T-helper 9 cell (primary cell): ENCODE measurements at regions not wholly inside any gene's neighbourhood (a gene's known extent, or its start where the extent isn't known, plus 50 kb on each side); places are given as distances from the start of the nearest gene placed in this dataset.
"Not testable (repeated sequence)": the region's sequence is repeated elsewhere in the genome, so short reads cannot be mapped to it uniquely, and the experiment has no call there.

Experiments
- DNase-seq: peaks from one replicate; pipeline ENCODE4 v3.0.0-alpha.2; 2020

DNA sequence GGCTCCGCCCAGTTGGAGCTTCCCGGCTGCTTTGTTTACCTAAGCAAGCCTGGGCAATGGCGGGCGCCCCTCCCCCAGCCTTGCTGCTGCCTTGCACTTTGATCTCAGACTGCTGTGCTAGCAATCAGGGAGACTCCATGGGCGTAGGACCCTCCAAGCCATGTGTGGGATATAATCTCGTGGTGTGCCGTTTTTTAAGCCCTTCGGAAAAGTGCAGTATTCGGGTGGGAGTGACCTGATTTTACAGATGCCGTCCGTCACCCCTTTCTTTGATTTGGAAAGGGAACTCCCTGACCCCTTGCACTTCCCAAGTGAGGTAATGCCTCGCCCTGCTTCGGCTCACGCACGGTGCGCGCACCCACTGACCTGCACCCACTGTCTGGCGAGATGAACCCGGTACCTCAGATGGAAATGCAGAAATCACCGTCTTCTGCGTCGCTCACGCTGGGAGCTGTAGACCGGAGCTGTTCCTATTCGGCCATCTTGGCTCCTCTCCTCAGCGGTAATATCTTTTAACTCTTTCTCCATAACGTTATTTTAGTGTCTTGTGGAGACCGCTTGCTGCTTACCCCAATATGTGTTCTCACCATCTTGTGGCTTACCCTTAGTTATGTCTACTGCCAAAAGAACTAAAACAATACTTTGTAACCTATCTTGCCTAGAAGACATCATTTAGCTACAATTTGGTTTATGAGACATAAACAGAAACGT, 328.7 kb upstream of the EPHA5 start:
- not testable (repeated sequence) for DNase-seq

DNA sequence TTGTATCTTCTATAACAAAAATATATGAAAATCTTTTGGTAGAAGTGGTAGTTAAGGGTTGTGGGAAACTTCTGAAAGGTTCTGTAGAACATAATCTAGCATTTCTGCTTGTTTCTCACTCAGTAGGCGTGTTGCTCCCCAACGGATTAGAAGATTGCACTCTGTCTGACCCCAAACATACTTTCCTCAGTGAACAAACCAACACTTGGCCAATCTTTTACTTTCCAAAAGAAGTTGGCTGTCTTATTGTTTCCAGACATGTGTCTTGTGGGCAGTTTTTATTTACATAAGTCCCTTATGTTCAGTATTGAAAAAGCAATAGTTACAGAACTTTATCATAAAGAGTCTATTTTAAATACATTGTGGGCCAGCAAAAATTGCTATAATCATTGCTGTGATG, 312.8 kb upstream of the EPHA5 start:
- DNase-seq = no peak

DNA sequence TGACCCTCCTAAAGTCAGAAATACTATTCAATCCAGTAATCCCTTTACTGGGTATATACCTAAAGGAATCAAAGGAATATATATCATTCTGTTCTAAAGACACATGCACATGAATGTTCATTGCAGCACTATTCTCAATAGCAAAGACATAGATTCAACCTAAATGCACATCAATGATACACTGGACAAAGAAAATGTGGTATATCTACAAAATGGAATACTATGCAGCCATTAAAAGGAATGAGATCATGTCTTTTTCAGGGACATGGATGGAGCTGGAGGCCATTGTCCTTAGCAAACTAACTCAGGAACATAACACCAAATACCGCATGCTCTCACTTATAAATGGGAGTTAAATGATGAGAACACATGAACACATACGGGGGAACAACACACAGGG, 306.0 kb upstream of the EPHA5 start:
- DNase-seq = no peak

DNA sequence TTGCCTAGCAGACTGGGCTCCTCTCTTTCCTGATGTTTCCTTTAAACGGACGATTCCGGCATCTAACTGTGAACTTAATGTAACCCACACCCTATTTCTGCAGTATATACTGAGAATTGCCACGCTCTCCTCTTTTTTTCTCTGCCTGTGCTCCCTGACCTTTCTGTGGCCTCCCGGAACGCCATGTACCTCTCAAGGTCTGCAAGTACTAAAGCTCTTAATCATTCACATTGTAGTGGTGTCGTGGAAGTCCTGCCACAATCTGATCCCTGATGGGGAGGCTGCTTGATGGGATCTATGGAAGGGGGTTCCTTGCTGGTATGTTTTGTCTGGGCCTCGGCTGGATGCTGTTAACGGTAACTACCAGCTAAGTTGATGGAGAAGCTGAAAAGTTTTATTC, 302.9 kb upstream of the EPHA5 start:
- no peak for DNase-seq

DNA sequence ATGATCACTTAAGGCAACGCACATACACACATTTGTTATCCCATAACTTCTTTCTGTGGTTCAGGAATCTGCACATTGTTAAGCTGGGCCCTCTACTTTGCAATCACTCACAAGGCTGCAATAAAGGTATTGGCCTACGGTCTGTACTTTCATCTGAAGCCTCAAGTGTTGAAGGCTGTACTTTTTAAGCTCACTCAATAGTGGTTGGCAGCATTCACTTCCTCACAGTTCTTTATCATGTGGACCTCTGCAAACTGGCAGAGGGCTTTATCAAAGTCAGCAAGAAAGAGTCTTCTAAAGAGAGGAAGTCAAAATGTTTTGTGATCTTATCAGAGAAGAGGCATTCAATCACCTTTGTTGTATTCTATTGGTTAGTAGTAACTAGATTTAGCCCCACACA, 301.4 kb upstream of the EPHA5 start:
- no peak for DNase-seq

DNA sequence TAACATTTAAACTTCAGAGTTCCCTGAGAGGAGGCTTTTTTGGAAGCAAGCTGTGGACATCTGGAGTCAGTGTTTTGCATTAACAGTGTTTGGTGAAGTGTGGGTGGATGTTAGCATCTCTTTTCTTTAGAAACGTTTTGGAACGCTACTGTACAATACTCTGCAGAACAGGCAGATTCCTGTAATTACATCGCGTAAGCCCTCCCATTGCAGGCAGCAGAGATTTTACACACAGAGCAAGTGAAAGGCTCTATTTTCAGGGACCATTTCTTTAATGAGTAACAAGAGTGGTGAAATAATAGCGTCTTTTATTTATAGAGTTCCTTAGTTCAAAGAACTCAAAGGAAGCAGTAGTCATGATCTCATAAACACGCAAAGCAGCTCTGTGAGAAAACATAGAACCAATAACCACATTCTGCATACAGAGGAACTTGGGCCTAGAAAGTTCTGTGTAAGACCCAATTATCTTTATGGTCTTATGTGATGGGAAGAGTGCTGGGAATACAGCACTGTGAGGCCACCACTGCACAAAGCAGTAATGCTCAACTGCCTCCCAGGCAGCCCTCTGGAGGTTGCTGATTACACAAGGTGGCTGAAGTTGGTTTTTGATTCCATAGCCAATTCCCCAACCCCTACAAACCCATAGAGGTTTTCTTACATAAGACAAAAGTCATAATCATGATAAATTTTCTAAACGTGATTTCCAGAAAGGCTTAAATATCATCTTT, 298.7 kb upstream of the EPHA5 start:
- no peak for DNase-seq

DNA sequence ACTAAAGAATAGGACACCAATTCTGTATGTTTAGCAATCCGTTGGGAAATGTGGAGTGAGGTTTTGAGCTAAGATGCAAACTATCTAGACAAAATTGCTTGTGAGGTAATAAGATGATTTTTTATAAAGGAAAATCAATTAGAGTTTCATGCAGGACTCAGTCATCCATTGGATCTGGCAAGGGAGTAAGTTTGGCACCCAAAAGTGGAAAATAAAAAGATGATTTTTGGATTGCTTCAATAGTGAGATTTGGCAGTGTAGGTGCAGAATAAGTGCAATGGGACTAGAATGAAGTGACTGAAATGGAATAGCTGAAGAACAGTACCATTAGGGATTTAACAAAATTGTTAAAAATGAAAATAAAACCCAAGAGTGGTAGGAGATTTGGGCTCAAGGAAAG, 290.5 kb upstream of the EPHA5 start:
- no peak for DNase-seq

DNA sequence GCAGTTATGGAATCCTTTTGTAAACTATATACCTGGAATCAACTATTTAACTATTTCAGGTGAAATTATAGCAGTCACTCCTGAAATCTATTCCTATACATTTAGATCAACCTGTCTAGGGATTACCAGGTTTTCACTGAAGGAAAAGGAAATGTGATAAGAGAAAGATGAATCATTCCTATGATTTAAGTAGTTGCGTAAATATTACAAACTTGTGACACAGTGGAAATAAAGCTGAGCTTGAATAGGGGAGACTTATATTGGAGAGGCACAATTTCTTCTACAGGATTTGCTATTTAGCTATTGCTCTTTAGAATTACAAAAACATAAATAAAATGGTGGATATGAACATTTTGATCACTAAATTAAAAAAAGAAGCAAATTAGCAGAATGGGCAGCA, 284.1 kb upstream of the EPHA5 start:
- no peak for DNase-seq

DNA sequence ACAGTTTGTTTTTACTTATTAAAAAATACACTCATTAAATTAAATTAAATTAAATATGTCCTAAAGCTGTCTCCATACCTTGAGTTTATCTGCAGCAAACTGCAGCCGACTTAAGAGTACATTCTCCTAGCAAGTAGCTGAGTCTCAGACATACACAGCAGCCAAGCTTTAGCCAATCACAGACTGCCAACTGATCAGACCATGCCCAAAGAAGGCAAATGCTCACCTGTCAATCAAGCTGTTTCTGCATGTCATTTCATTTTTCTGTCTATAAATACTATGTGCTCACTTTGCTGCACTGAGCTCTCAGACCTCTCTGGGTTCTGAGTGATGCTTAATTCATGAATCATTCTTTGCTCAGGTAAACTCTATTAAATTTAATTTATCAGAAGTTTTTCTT, 280.9 kb upstream of the EPHA5 start:
- DNase-seq = no peak

DNA sequence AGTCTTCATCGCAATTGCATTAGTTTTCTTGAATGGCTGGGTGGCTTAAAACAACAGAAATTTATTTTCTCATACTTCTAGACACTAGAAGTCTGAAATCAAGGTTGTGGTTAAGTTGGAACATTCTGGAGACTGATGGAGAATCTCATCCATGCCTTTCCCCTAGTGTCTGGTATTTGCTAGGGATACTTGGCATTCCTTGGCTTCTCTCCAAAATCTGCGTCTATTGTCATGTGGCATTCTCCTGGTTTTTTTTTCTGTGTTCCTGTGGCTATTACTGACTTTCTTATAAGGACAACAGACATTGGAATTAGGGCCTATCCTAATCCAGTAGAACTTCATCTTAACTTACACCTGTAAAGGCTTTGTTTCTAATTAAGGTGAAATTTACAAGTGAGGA, 272.8 kb upstream of the EPHA5 start:
- no peak for DNase-seq

DNA sequence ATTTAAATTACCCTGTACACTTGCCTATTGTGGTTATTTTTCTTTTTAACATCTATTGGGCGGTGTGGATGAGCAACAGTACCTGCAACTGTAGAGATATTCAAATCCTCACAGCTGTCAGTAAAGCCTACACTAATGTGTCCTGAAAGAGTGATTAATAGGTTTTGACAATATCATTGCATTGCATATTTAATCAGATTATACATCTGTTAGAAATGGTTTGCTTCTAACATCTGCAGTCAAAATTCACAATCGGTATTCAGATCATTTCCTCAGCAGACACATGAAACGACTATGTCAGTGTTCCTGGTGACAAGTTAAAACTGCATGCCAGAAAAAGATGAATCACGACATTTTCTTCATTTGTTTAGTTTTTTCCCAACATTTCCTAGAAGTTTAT, 254.6 kb upstream of the EPHA5 start:
- no peak for DNase-seq

DNA sequence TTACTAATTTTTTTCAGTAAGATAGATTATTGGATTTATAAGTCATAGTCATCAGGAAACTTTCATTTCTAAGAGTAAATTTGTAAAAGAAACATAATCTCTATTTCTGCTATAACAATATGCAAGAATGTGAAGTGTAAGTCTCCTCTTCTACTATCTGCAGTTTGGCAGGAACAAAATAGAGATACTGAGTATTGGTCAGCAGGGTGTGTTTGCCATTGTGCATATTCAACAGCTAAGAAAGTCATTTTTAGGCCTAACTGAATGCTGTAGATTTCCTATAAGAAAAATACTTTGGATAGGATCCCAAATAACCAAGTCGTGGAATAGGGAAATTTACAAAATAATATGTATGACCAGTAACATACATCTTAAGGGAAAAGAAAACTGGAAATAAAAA, 253.3 kb upstream of the EPHA5 start:
- no peak for DNase-seq

DNA sequence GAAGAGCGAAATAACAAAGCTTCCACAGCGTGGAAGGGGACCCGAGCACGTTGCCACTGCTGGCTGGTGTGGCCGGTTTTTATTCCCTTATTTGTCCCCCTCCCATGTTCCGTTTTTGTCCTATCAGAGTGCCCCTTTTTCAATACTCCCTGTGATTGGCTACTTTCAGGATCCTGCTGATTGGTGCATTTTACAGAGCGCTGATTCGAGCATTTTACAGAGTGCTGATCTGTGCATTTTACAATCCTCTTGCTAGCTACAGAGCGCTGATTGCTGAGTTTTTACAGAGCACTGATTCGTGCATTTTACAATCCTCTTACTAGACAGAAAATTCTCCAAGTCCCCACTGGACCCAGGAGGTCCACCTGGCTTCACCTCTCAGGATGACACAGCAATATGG, 250.9 kb upstream of the EPHA5 start:
- no peak for DNase-seq

DNA sequence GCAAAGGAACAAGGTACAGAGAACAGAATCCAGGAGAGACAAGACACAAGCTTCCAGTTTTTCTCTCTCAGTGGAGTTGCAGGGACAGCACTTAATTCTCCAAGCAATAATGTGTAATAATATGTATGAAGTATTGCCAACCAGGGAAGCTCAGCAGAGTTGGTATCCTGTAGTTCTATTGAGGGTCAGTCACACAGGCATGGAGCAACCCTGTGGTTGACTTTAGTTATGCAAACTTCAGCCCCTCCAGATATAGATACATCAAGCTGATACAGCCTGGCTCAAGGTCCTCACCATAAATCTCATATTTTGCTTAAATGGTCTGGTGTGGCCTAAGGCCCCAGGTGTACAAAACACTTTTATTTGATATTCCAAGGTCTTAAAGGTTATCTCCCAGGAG, 248.6 kb upstream of the EPHA5 start:
- no peak for DNase-seq

DNA sequence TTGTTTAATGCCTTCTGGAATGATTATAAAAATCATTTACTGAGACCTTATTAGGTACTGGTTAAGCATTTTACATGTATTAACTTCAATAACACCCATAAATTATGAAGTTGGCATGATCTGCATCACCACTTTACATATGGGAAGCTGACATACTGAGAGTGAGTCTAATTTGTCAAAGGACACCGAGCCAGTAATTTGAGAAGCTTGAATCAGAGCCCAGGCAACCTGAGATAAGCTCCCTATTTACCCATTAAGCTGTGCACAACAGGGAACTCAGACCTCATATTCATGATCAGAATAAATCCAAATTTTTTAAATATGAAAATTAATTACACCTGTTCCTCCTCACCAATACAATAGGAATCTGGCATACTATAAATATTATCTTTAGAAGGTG, 247.9 kb upstream of the EPHA5 start:
- no peak for DNase-seq

DNA sequence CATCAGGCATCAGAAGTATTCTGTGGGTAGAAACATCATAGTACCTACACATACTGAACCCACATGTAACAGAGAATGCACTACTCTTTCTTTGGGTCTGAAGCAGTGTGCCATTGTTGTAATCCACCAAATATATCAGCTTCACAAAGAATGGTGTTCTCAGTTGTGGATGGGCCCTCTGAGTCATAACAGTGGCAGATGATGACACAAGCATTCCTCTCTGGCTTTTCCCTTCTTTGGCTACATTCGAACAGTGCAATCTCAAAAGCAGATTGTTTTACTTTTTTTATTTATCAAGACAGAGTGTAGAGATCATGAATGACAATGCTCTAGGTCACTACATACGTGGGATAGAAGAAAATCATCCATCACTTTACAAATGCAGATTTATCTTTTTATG, 247.2 kb upstream of the EPHA5 start:
- DNase-seq = no peak

DNA sequence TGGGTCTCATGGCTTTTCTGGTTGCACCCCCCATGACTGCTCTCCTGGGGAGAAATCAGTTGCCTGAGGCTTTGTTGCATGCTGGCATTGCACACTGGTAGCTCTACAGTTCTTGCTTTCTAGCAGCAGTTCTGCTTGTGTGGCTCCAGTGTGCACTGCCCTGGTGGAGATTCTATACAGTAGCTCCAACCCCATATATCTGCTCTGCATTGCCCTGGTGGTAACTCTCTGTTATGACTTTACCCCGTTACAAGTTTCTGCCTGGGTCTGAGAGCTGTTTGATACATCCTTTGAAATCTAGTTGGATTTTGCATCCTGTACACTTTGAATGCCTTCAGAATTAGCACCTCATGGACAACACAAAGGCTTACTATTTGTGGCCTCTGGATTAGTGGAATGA, 241.4 kb upstream of the EPHA5 start:
- DNase-seq = no peak

DNA sequence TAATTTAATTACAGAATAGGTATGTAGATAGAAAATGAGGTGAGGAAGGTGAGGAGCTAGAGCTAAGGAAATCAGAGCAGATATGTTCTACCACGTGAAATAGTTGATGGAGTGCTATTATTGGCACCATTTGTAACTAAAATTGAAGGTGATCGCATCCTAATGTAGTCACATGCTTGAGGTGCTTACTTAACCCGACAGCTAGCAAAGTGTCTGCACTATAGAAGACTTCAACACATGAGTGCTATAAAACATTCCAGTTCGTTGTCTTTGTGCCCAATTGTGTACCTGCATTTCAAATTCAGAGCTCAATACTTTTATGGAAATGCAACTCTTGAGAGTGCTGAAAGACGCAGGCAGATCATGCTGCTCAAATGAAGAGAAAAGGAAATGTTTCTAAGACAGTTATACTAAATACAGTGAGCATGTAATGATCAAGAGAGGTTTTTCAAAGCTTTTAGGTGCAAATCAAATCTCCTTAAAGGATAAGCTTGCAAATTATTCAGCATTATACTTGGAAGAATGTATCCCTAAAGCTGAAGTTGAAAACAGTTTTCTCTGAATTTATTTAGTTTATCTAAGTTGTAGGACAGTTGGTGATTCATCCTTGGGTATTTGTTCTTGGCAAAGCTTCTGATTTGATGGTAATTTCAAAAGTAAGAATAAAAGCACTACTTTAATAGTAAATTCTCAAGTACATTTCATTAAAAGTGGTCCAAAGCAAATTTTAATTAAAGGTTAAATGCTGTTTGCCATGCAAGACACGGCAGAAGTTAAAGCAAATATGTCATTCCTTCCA, 223.9 kb upstream of the EPHA5 start:
- no peak for DNase-seq

DNA sequence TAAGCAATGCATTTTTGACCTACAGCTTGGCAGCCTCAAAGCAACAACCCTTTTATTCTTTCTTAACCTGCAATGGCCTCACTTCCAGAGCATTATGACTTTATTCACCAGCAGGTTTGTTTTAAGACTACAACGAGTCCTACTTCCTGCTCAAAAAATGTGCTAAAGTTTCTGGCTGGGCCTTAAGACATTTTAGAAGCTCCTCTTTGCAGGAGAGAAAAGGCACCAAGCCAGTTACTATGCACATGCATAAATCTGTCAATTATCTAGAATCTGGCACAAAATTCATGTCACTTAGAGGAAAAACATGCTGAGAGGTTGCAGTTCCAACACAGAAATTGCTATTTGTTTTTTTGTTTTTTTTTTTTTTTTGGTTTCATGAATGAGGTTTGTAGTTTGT, 223.0 kb upstream of the EPHA5 start:
- no peak for DNase-seq

DNA sequence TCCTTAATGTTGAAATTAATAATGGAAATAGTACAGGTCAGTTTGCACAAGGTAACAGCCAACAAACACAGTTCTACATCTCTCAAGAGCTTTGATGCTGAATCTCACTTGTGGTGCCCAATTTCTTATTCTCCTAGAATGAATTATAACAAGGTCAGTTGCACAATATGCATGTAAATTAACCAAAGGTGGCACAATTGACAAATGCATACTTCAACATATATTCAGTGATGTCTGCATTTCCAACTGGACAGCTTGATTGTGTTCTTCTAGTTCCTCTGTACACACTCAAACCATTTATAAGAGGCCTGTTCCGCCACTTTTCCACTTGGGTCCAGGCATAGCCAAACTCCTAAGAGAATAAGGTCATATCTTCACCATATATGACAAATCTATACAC, 210.3 kb upstream of the EPHA5 start:
- no peak for DNase-seq

DNA sequence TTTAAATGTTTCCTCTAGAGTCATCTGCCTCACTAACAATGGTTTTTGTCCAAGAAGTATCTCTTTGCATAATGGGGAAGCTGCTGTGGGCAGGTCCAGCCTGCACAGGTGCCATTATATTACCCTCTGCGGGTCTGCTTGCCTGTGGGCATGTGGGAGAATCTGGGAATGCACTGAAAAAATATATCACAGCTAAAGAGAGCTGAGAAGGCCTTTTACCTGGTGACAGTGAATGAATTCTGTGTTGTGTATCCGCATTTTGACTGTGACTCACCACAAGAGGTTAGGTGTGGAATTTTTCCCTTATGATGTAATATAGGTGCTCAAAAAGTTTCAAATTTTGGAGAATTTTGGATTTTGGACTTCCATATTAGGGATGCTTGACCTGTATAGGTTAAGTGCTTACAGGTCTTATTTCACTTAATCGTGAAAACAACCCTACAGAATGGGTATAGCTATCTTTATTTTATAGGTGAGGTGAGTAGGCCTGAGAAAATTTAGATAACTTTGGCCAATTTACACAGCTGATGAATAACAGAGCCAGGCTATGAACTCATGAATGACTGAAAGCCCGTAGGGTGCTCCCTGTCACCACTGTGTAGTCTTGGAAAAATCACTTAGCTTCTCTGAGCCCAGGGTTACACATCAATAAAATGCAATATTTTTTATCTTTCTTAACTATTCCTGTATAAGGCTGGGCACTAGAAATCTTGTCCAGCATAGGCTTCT, 198.0 kb upstream of the EPHA5 start:
- no peak for DNase-seq

DNA sequence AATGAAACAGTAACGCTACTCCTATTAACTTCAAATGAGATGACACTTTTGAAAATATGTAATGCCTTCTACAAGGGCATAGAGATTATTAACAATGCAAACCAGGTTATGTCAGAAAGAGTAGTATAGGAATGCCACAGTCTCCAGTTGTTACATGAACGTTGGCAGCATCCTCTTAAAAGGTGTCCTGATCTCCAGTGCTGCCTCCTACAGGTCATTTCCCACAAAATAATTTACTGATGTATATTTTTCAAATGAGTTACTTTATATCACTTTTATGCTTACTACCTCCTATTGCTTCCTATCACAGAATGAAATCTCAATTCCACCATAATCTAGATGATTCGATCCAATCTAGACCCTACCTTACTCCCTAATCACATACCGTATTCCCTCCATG, 195.2 kb upstream of the EPHA5 start:
- no peak for DNase-seq

DNA sequence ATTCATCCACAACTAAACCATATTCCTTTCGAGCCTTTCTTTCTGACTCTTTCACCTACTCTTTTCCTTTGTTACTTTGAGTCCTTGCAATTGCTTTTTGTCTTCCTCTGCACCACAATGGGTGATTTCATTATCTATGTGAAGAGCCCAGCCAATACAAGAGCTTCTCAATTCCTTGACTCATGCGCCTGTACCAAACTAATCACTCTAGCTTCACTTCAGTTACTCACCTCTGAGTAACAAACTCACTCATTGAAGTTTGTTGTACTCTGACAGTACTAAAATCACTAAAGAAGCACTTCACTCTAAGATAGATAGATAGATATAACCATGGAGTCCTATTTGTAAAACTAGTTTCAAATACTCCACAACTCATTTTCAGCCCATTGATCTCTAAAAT, 191.7 kb upstream of the EPHA5 start:
- DNase-seq = no peak
